GM06990 (cell line): ENCODE measurements at regions not wholly inside any gene's neighbourhood (a gene's known extent, or its start where the extent isn't known, plus 50 kb on each side); places are given as distances from the start of the nearest gene placed in this dataset.
"Not testable (repeated sequence)": the region's sequence is repeated elsewhere in the genome, so short reads cannot be mapped to it uniquely, and the experiment has no call there.

Source experiments
- DNase-seq: peaks from one replicate; pipeline ENCODE4 v3.0.0-alpha.2; 2011; ENCODE audit not compliant: insufficient read length; ENCODE audit errors: extremely low read depth
- H3K27me3 ChIP-seq: replicated peaks from 2 replicates; pipeline ENCODE4 v1.6.0; 2011; ENCODE audit warnings: low read length; ENCODE audit not compliant: control insufficient read depth, insufficient read depth
- H3K36me3 ChIP-seq: 2 replicates; pipeline ENCODE4 v1.5.1; 2011; ENCODE audit warnings: low read length; ENCODE audit not compliant: control insufficient read depth, insufficient read depth
- H3K4me3 ChIP-seq: replicated peaks from 2 replicates; pipeline ENCODE4 v1.5.1; 2011; ENCODE audit warnings: low read depth, mild to moderate bottlenecking, control low read depth, low read length

DNA sequence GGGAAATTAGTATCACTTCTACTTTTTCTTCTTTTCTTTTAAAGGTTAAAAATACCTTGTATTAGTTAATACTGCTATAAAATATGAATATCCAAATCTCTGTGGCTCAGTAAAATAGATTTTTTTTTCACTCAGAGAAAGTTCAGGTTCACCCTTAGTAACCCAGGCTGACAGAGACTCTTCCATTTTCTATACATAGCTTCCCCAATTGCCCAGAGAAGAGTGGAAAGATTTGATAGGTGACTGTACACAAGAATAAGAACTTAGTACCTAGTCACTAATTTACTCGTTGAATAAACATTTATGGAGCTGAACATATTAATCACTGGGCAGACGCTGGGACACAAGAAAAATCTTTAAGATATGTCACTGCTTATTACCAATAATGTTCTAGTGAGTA, 77.2 kb upstream of the AGAP9 start:
- not testable (repeated sequence) for DNase-seq, H3K27me3 ChIP-seq, H3K36me3 ChIP-seq, H3K4me3 ChIP-seq

DNA sequence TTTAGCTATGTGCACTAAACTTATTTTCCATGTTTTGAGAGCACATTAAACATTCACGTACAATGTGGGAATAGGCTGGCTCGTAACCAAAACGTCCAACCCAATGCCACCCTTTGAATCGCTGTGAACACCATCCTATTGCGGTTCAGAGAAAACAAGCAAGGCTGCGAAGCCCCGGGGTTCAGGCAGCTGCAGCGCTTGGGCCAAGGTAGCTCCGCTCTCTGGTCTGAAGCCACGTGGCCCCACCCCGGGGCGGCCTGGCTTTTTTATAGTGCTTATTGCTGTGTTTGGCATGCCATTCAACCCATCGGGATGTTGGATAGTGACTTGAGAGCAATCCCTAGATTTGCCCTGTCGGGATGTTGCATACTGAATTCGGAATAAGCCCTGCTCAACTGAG, 76.7 kb upstream of the AGAP9 start:
- H3K27me3 ChIP-seq, H3K4me3 ChIP-seq, H3K36me3 ChIP-seq, DNase-seq: not testable (repeated sequence)

DNA sequence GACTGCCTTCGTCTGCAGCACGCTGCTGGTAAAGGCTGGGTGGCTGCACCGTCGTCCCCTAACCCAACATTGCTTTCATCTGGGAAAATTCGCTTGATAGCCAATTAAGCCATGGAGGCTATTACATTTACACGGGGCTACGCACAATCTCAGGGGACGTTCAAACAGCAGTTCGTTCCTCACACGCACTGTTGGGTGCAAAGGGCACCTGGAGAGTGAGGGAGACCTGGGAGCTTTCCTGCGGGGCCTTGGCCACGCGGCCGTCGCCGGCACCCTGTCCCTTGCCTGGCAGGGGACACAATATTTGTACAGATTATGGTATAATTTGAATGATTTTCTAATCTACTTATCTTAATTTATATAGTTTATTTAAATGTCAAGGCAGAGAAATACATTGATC, 76.2 kb upstream of the AGAP9 start:
- H3K4me3 ChIP-seq, DNase-seq, H3K27me3 ChIP-seq, H3K36me3 ChIP-seq: not testable (repeated sequence)

DNA sequence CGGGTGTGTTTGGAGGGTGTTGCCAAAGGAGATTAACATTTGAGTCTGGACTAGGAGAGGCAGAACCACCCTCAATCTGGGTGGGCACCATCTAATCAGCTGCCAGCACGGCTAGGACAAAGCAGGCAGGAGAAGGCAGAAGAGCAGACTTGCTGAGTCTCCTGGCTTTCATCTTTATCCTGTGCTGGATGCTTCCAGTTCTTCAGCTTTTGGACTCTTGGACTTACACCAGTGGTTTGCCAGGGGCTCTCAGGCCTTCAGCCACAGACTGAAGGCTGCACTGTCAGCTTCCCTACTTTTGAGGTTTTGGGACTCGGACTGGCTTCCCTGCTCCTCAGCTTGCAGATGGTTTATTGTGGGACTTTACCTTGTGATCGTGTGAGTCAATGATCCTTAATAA, 70.4 kb upstream of the AGAP9 start:
- not testable (repeated sequence) for DNase-seq, H3K4me3 ChIP-seq, H3K27me3 ChIP-seq, H3K36me3 ChIP-seq

DNA sequence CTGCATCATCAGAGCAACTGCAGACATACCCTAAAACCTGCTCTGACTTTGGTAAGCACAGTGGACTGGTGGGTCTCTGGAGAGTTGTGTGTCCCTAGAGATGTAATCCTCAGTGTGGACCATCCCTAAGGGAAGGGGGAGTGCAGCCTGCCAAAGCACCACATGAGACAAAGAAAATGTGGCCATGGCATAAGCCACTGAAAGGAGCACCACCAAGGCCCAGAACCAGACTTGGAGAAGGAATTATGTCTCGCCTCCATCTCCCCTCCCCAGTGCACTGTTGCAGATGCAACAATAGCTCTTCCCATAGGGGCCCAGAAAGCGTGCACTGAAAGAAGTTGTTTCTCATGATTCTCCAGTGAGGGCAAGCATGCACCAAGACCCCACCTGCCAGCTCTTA, 69.7 kb upstream of the AGAP9 start:
- H3K36me3 ChIP-seq, DNase-seq, H3K27me3 ChIP-seq, H3K4me3 ChIP-seq: not testable (repeated sequence)

DNA sequence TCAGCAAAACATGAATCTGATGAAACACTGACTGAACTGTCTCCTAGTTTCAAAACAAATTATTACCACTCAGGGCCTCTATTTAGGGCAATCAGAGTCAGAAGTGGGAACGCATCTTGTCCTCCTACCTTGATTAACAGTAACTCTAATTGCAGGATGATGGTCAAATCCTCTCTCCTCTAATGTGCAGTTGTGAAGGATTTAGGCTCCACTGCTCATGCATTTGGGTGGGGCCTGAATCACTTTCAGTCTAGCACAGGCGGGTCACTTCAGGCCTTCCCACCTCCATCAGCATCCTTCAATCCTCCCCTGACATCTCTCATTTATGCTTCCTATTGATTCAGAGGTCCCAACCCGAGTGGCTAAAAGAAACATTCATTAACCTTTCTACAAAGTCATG, 67.5 kb upstream of the AGAP9 start:
- not testable (repeated sequence) for DNase-seq, H3K36me3 ChIP-seq, H3K4me3 ChIP-seq, H3K27me3 ChIP-seq

DNA sequence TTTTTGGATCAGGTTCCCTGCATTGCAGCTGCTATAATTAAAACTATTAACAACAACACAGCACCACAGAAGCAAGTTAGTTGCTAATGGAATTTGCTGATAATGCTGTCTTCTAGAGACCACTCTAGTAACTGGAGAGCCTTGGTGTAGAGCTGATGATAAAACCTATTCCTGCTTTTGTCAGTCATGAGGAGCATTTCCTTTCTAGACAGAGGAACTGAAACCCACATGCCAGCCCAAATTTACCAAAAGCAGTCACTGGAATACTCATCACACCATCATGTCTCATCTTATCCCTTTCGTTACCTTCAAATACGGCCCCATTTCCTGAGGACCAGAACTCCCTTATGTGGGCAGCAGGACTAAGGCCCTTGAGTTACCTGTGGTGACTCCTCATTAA, 67.1 kb upstream of the AGAP9 start:
- H3K36me3 ChIP-seq, DNase-seq, H3K27me3 ChIP-seq, H3K4me3 ChIP-seq: not testable (repeated sequence)

DNA sequence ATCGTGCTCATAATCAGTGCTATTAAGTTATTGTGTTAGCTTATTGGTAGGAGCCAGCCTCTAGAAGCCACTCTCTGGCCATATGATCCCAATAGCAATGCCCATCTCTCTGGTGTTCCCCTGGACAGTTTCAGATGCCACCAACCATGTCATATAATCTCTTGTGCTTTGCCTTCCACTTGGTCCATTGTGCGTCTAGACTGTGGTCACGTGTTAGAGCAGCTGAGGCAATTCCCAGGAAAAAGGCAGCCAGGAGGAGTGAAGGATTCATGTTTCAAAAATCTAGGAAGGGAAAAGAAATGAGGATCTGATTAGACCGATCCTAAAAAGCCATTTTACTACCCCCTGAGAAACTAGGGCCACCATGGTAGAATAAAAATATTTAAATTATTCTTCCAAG, 58.6 kb upstream of the AGAP9 start:
- H3K36me3 ChIP-seq, DNase-seq, H3K4me3 ChIP-seq, H3K27me3 ChIP-seq: not testable (repeated sequence)

DNA sequence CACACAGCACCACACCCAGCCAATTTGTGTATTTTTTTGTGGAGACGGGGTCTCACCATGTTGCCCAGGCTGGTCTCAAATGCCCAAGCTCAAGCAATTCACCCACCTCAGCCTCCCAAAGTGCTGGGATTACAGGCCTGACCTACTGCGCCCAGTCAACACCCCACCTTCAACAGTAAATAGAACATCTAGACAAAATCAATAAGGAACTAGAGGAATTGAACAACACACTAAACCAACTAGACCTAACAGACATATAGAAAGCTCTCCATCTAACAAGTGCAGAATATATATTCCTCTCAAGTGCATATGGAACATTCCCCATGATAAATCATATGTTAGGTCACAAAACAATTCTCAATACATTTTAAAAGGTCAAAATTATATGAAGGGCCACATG, 56.6 kb upstream of the AGAP9 start:
- H3K36me3 ChIP-seq, DNase-seq, H3K4me3 ChIP-seq, H3K27me3 ChIP-seq: not testable (repeated sequence)

DNA sequence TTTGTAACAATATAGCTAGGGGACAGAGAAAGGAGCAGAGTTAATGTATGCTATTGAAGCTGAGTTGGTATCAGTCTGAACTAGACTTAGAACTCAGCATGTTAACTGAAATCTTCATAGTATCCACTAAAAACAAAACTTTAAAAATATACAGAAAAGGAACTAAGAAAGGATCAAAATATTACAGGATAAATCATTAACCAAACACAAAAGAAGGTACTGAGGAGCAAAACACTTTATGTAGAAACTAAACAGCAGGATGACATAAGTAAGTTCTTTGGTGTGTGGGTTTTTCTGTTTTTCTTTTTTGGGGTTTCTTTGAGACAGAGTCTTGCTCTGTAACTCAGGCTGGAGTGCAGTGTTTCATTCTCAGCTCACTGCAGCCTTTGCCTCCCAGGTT, 55.1 kb upstream of the AGAP9 start:
- H3K4me3 ChIP-seq, DNase-seq, H3K36me3 ChIP-seq, H3K27me3 ChIP-seq: not testable (repeated sequence)
